ENCODE measurements at regions not wholly inside any gene's neighbourhood (a gene's known extent, or its start where the extent isn't known, plus 50 kb on each side); places are given as distances from the start of the nearest gene placed in this dataset.

DNA sequence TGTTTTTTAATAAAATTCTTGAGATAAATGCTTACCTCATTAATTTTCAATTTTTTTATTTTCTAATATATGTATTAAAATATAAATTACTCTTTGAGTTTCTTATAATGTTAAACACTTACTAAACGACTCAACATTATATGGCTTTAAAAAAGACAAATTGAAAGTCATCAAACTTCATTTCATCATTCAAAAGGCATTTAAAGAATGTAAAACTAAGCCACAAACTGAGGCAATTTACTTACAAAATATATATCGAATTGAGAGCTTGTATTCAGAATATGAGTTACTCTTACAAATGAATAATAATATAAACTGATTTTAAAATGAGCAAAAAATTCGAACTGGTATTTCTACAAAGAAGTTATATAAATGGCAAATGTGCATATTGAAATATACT lies 1262.2 kb upstream of the PIK3C3 start:
- TF ChIP-seq, protein P1, sequence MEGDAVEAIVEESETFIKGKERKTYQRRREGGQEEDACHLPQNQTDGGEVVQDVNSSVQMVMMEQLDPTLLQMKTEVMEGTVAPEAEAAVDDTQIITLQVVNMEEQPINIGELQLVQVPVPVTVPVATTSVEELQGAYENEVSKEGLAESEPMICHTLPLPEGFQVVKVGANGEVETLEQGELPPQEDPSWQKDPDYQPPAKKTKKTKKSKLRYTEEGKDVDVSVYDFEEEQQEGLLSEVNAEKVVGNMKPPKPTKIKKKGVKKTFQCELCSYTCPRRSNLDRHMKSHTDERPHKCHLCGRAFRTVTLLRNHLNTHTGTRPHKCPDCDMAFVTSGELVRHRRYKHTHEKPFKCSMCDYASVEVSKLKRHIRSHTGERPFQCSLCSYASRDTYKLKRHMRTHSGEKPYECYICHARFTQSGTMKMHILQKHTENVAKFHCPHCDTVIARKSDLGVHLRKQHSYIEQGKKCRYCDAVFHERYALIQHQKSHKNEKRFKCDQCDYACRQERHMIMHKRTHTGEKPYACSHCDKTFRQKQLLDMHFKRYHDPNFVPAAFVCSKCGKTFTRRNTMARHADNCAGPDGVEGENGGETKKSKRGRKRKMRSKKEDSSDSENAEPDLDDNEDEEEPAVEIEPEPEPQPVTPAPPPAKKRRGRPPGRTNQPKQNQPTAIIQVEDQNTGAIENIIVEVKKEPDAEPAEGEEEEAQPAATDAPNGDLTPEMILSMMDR (IDR thresholded peaks at IDR 0.05; ENCODE audit: low read length): no peak
- no peak for TF ChIP-seq EZH2 (IDR thresholded peaks at IDR 0.05; ENCODE audit: borderline replicate concordance, low read length)
